Kidney glomerular epithelial cell (primary cell): ENCODE measurements at regions not wholly inside any gene's neighbourhood (a gene's known extent, or its start where the extent isn't known, plus 50 kb on each side); places are given as distances from the start of the nearest gene placed in this dataset.
"Not testable (repeated sequence)": the region's sequence is repeated elsewhere in the genome, so short reads cannot be mapped to it uniquely, and the experiment has no call there.

Source experiments
- DNase-seq: peaks from one replicate; lab custom pipeline; 2025; lab: John Stamatoyannopoulos, UW

DNA sequence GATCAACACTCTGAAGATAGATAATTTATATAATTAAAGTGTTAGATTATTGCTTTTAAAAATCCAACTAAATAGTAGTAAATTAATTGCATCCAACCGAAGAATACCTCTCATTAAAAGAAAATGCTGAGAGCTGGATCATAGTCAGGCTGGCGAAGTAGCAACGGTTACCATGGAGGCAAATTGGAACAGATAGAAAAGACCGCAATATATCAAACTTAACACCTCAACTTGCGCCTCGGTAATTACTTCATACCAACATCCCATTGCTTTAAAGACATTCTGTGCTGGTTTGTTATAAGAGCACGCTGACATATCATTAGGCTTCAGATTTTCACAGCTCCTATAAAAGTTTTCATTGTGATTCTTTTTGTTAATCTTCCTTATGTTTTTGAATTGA, 183.8 kb upstream of the ZC3H15 start:
- no peak for DNase-seq

DNA sequence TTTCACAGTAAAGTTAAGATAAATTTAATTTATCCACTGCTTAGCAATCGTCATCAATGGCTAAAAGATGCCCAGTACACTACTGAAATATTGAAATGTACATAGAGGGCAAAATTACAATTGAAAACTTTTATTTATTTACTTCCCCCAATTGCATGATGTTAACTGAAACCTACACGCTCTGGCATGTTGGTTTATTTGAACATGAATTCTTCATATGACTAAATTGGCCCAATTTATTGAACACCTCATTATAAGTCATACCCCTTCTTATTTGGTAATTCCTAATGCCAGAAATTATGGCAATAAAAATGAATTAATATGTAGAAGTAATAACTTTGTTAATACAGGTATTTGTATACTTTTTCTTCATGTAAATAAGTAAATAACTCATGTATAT, 183.0 kb upstream of the ZC3H15 start:
- no peak for DNase-seq

DNA sequence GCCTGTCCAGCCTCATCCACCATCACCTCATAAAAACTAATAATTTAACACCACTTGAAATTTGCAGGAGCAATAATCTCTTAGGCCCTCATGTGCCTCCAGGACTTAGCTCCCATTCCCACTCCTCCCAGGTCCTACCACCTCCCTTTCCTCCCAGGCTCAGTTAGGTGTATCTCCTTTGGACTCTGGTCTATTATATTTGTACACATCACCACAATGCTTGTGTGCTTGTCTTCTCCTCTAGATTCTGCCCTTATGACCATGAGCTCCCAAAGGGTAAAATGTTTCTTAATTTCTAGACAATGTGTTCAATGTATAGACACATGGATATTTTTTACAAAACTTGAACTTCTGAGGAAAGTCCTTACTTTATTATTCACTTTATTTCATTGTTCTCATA, 182.0 kb upstream of the ZC3H15 start:
- no peak for DNase-seq

DNA sequence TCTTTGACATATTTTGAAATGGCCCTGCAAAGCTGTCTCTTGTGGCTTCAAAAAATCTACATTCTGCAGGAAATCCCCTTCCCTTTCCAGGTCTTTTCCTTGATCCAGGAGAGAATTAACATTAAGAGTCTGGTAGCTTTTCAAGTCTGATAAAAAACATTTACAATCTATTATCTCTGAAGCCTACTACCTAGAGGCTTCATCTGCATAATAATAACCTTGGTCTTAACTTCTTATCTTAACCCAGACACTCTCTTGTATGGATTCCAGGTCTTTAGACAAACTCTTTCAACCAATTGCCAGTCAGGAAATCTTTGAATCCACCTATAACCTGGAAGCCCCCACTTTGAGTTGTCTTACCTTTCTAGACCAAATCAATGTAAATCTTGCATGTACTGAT, 179.3 kb upstream of the ZC3H15 start:
- DNase-seq: no peak

DNA sequence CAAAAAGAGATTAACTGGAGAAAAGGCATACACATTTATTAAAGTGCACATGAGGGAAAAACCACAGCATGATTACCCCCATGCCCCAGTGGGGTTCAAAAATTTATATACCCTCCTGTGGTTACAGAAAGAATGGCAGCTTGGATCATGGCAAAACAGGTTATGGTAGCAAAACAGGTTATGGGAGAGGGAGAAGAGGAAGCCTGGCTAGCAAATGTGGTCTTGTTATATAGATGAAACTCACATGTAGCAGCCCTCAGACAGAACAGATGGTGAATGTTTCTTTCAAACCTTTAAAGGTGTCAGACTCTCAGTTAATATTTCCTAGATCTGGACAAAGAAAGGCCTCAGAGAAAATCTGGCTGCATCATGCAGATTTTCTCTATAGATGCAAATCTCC, 178.2 kb upstream of the ZC3H15 start:
- no peak for DNase-seq

DNA sequence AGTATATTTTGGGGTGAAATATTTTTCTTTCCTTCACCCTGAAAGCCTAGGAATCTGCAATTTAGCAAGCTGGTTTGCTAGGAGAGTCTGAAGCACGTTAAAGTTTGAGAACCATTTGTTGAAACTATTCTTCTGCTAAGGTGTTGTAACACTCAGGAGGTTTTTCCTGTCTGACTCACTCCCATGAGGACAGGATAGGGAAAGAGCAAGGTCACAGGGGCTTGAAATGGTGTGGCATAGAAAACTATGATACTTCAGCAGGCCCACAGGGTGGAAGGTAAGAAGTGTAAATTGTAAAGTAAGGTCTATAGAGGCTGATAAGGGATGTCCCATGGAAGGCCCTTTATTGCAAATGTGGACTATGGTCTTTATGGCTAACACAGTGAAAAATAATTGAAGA, 177.7 kb upstream of the ZC3H15 start:
- peak; percentile 21 for DNase-seq

DNA sequence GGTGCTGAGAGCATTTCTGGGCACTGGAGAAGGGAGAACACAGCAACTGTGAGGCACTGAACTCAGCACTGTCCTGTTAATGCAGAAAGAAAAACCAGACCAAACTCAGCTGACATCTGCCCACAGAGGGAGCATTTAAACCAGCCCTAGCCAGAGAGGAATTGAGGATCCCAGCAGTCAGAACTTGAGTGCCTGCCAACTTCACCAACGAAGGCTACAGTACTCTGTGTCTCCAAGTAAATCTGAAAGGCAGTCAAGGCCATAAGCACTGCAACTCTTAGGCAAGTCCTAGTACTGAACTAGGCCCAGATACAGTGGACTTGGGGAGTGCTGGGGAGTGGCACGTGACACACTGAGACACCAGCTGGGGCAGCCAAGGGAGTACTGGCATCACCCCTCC, 176.2 kb upstream of the ZC3H15 start:
- DNase-seq: no peak

DNA sequence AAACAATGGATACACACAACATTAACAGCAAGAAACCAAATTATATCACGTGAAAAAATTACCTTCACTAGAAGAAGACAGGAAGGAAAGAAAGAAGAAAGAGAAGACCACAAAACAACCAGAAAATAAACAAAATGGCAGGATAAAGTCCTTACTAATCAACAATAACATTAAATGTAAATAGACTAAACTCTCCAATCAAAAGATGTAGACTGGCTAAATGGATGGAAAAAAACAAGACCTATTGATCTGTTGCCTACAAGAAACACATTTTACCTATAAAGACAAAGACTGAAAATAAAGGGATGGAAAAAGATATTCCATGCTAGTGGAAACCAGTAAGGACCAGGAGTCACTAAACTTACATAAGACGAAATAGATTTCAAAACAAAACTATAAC, 167.0 kb upstream of the ZC3H15 start:
- DNase-seq: no peak

DNA sequence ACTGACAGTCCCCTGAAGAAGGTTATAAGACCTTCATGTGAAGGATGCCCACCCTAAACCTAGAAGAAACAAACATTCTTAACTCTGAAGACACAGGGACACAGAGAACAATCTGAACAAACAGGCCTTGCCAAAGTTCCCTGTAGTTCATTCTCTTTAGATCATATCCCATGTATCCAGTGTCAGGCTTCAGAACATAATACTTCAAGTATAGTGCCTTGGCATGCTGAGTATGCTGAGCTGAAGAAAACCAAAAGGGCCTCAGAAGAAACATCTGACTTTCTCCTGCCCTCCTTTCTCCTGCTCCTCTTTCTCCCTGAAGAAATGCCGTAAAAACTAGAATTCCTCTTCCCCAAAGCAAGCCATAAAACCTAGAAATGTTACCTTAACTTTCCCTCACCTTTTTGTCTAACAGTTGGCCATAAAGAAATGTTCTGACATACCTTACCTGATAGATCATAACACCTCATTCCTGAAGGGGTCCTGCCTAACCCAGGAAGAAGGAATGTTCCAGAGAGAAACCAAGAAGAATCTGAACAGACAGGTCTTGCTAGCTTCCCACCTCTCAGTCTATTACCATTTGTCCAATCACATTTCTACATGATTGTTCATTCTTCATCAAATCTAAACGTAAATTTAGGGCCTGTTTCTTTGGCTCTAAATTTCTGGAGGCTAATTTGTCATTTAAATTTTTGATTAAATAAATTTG, 160.1 kb upstream of the ZC3H15 start:
- DNase-seq: no peak

DNA sequence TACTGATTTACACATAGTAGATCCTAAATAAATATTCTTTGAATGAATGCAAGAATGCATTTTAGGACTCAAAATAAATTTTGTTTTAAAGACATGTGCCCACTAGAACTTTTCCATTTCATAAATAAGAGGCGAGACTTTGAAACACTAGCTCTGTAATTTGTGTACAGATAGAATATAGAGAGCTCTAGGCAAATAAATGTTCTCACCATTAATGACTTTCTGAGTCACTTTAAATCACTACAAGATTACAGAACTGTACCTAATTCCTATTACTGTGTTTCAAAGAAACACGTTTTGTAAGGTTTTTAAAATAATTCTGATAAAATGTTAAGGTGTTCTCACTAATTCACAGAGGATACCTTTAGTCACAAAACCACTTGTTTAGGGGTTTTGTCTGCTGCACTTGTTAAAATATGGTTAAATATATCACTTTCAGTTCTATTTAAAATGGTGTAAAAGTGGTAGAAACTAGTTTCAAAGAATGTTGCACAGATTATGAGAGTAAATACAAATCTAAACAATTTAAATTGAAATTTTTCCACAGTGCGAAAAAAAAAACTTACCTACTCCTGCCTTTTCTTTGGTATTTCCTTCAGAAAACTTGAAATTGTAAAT, 158.7 kb upstream of the ZC3H15 start:
- DNase-seq: no peak

DNA sequence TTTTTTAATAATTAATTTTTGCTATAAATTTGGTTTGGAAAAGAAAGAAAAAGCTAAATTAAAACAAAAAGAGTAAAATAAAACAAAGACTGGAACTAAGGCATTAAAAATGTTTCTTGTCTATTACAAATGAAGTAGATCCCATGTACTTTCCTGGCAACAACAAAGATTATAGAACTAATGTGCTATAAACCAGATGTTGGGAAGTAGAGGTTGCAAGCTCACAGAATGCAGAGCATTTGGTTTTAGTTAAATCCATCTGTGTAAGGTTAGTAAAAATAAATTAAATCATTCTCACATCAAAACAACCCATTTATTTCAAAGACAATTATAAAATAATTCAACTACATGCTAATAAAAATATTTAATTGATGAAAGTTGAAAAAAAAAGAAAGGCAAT, 157.2 kb upstream of the ZC3H15 start:
- no peak for DNase-seq

DNA sequence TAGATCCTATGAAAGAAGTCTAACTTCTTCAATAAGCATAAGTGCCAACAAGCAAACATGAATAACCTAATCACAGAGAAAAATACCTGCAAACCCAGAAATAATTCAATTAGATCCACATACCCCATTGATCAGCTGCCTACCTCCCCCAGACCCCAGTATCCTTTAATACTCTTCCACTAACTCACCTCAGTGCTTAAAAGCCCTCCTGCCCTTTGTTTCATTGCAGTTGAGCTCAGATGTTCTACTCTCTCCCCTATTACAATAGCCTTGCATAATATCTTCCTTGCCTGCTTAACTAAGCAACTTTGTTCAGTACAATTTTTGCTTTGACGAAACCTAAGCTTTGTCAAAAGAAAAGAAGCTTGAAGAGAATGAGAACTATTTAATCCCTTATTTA, 156.0 kb upstream of the ZC3H15 start:
- DNase-seq: no peak

DNA sequence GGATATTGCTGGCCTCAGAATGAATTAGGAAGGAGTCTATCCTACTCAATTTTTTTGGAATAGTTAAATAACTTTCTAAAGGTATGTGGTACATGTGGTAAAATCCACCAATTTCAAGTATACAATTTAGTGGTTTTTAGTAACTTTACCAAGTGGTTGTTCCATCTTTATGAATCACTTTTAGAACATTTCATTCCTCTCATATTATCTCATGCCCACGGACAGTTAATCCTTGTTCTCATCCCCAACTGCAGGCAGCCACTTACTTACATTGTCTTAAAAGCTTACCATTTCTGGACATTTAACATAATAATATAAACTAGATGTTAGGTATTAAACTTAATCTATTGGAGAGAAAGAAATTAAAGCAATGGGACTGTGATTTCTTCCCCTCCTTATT, 146.3 kb upstream of the ZC3H15 start:
- DNase-seq: no peak

DNA sequence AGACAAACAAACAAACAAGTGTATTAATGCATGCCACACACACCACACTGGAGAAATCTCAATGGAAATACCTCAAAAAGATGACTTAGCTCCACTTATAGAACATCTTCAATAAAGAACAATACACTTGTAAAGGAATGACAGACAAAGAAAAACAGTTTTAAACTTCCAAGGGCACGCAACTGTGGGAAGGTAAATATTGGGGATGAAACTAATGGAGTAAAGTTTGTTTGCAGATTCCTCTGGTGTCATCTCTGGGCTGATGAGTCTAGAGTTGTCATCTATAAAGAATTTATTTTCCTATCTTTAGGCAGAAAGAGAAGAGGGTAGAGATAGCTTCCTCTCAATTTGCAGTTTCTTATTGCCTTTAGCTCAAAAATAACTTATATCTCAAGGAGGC, 144.0 kb upstream of the ZC3H15 start:
- DNase-seq: no peak

DNA sequence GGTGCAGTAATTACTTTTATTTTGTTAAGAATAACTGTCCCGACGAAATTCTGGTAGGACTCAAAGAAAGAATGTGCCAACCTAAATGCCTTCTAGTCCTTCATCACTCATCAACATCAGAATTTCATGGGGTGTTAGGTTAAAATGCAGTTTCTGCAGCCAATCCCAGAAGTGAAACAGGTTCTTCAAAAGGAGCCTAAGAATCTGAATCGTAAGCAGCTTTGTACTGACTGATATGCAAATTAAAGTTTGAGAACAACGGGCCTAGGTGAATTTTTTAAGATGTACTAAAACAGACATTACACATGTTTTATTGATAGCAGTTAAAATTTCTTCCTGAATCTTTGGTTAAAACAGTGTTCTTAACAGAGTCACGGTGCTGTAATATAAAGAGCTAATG, 140.3 kb upstream of the ZC3H15 start:
- DNase-seq: no peak

DNA sequence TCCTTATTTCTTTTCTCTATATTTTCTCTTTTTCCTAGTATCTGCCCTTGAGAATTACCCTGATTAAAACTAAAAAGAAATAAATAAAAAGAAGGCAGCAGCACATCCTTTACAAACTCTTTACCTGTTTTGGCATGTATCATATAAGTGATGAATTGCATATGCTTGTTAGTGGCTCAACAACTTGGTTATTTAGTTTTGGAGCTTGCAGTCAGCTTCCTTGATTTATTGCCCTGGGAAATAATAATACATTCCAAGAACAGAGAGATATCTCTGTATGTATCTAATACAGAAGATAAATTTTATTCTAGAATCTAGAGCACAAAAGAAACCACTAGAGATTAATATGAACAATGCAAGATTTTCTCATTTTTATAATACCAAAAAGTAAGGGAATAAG, 139.8 kb upstream of the ZC3H15 start:
- no peak for DNase-seq

DNA sequence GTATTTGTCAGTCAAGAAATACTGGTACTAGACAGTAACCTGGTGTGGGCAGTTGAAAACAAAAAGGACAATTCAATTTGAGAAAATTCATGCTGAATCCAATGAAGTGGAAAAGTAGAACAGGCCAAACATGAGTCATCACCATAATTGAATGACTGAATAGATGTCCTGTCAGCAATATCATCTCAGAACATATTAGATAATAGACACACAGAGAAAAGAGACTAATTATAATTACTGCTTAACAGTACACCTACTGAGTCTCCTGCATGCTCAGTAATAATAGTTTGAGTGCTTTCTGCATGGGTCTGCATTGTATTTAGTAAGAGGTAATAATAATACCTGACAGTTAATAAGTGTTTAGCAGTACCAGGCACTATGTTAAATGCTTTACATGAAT, 138.6 kb upstream of the ZC3H15 start:
- DNase-seq: peak; percentile 54

DNA sequence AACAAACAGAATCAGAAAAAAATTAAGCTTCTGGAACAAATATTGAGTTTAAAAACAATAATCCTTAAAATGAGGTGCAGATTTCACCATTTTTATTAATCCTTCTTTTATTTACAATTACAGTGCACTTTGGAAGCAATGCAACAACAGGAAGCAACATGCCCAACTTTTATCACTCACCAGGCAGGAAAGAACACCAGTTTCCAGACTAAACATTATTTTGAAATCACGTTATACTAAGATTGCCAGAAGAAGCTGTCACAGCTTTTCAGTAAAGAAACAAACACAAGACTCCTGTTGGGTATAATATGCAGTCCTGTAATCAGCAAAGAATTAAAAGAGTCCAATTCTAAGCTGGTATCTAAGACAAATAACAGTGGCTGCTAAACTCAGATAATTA, 137.9 kb upstream of the ZC3H15 start:
- no peak for DNase-seq

DNA sequence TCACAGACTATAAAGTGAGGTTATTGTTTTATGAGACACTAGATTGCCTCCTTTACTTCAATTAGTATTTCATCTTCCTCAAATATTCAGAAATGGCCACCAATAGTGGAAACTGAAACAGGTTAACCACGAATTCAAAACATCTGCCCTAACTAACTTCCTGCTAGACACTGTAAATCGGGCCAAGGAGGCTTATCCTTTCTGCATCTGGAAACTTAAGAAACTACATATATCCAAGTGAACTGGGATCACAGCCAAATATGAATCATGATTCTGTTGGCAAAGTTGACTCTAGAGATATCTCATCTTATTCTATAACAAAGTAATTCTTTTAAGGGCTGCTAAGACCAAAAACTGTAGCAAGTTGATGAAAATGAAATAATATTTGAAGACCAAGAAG, 136.6 kb upstream of the ZC3H15 start:
- DNase-seq: no peak

DNA sequence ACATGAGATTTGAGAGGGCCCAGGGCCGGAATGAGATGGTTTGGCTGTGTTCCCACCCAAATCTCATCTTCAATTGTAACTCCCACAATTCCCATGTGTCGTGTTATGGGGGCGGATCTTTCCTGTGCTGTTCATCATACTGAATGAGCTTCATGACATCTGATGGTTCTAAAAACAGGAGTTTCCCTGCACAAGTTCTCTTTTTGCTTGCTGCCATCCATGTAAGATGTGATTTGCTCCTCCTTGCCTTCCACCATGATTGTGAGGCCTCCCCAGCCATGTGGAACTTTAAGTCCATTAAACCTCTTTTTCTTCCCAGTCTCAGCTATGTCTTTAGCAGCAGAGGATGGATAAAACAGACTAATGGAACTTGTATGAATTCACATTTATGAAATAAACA, 131.9 kb upstream of the ZC3H15 start:
- not testable (repeated sequence) for DNase-seq

DNA sequence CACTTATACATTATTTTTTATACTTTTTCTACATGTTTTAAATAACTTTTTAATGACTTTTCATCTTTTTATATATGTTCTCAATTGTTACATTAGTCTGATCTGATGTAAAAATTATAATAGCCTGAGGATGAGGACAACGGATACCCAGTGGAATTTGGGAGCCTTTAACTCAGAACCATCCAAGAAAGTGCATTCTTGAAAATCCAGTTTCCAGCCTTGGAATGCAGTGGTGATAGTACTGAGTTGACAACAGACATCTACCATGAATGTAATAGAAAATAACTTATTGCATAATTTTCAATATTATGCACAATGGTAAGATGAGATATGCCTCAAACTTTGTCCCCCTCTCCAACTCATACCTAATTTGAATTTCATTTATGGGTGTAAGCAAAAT, 120.7 kb upstream of the ZC3H15 start:
- no peak for DNase-seq

DNA sequence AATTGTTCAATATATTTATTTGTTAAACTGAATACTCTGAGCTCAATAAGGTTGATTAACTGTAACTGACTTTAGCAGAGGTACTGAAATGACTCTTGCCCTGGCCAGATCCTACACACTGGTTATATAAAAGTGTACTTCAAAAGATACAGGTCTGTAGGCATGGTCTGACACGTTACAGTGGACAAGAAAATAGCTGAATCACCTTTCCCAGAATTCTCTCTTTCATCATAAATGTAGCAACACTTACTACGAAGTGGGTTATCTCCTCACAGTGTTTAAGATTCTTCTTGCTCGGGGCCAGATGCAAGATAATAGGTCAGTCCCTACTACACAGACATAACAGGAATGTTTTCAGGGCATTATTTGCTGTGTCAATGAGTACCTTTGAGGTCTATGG, 107.0 kb upstream of the ZC3H15 start:
- DNase-seq: no peak

DNA sequence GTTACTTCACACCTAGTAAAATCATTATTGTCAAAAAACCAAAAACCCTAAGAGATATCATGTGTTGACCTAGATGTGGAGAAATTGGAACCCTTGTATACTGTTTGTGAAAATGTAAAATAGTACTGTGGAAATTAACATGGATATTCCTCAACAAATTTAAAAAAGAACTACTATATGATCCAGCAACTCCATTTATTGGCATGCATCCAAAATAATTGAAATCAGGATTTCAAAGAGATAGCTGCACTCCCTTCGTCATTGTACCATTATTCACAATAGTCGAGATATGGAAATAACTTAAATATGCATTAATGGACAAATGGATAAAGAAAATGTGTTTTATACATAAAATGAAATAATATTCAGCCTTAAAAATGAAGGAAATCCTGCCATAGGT, 105.3 kb upstream of the ZC3H15 start:
- DNase-seq: no peak

DNA sequence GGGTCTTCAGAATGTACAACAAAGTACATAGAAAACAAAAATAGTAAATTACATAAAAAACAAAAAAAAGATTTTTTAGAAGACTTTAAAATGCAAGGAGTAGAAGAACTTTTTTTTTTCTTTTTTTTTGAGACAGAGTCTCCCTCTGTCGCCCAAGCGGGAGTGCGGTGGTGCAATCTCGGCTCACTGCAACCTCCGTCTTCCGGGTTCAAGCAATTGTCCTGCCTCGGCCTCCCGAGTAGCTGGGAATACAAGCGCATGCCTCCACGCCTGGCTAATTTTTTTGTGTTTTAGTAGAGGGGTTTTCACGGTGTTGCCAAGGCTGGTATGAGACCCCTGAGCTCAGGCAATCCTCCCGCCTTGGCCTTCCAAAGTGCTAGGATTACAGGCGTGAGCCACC, 104.5 kb upstream of the ZC3H15 start:
- DNase-seq: no peak
